Coronary artery (tissue), 2 donors: ENCODE measurements at regions not wholly inside any gene's neighbourhood (a gene's known extent, or its start where the extent isn't known, plus 50 kb on each side); places are given as distances from the start of the nearest gene placed in this dataset.

Experiments
- DNase-seq: peaks from one replicate; pipeline ENCODE4 v3.0.0-alpha.2; 2017; ENCODE audit warnings: low spot score
- H3K27ac ChIP-seq, 2 donors: fragments of 200-600 bp; sonication (generic); one replicate each; pipeline ENCODE4 v1.5.1; 2016 to 2019
- H3K4me3 ChIP-seq: fragments of 200-600 bp; sonication (generic); 2 replicates; pipeline ENCODE4 v1.5.1; 2016; ENCODE audit warnings: mild to moderate bottlenecking, moderate library complexity
- TF ChIP-seq, protein P1 (sequence below): fragments of 200-600 bp; sonication (generic); IDR thresholded peaks from one replicate; pipeline ENCODE4 v1.5.1; 2019; ENCODE audit warnings: antibody characterized with exemption

DNA sequence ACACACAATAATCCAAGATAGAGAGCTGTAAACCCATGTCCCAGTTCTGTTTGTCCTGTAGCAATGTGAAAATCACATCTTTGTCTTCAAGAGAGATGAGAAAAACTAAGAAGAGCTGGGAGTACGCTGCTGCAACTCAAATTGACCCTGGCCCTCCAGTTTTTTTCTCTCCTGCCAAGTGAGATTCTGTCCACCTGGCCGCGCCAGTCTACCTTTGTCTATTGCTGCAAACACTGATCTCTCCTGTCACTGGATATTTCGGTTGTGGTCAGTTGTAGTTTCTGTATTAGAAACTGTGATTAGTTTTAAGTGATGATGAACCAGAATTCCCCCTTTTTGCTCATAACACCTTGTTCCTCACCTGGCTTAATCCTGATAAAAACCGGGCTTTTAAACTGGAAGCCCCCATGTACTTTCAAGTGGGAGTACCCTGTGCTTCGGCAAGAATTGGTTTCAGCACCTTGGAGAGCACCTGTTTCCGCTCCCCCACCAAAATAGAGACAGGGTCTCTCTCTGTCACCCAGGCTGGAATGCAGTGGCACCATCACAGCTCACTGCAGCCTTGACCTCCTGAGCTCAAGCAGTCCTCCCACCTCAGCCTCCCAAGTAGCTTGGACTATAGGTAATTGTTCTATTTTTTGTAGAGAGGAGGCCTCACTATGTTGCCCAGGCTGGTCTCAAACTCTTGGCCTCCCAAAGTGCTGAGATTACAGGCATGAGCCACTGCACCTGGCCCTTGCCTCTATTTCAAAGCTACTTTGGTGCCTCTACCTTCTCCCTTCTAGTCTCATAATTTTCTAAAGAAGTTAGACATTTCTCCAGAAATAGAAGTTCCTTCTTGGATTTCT is 156.8 kb downstream of the PHETA1 start:
- no peak for DNase-seq
- TF ChIP-seq, protein P1, sequence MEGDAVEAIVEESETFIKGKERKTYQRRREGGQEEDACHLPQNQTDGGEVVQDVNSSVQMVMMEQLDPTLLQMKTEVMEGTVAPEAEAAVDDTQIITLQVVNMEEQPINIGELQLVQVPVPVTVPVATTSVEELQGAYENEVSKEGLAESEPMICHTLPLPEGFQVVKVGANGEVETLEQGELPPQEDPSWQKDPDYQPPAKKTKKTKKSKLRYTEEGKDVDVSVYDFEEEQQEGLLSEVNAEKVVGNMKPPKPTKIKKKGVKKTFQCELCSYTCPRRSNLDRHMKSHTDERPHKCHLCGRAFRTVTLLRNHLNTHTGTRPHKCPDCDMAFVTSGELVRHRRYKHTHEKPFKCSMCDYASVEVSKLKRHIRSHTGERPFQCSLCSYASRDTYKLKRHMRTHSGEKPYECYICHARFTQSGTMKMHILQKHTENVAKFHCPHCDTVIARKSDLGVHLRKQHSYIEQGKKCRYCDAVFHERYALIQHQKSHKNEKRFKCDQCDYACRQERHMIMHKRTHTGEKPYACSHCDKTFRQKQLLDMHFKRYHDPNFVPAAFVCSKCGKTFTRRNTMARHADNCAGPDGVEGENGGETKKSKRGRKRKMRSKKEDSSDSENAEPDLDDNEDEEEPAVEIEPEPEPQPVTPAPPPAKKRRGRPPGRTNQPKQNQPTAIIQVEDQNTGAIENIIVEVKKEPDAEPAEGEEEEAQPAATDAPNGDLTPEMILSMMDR: no peak
- H3K4me3 ChIP-seq: no peak overlapping the region
- no peak overlapping the region for H3K27ac ChIP-seq

DNA sequence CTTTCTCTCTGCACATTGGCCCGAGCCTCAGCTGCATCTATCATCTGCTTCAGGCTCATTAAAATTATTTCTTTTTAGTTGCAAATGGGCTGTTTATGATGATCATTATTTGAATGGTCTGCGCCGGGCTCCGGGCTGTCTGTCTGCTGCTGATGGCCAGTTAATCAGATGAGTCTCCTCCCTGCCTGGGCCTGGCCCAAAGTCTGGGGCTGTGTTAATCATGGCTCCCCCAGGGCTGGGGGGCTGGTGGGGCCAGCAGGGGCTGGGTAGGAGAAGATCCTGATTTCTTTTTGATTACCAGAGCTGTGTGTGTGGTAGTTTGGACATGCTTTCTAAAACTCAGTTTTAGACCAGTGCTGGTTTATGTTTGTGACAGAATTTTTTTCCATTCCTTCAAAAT is 159.1 kb downstream of the PHETA1 start:
- no peak for DNase-seq
- H3K4me3 ChIP-seq: no peak overlapping the region
- no peak overlapping the region for H3K27ac ChIP-seq
- TF ChIP-seq, protein P1: no peak

DNA sequence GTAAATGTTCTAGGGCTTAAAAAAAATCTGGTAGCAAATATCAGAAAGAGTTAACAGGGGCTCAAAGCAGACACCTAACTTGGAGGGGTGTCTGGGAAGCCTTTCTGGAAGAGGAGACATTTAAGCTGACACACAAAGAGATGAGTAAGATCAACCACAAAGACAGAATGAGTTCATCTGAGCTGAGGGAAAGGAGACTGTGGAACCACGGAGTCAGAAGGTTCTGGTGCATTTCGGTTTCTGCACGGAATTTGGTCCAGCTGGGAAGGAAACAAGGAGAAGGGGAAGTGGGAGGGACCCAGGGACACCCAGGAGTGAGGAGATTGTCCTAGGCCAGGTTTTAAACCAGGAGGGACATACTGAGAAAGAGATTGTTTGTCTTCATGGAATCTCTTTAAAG is 161.1 kb downstream of the PHETA1 start:
- DNase-seq: no peak
- TF ChIP-seq, protein P1: no peak
- no peak overlapping the region for H3K27ac ChIP-seq
- no peak overlapping the region for H3K4me3 ChIP-seq

DNA sequence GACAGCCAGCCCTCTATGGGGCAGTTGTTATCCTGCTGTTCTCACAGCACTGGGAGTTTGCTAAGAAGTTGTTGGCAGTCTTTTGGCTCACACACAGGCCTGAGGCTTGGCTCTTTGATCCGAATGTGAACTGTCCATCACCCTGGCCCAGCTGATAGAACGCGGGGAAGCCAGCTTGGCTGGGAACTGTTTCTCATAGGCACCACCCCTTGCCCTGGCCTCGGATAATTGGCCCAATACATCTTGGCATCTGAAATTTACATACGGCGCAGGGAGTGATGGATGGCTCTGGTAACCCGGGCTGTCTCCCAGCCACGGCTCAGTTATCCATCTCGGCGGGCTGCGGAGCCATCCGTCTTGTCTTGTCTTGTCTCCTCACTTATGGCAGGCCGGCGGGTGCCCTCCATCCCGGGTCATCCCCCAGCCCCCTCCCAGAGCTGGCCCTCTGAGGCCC is 164.1 kb downstream of the PHETA1 start:
- Histone ChIP-seq H3K4me3 (no peak overlapping the region), H3K27ac (no peak overlapping the region)
- TF ChIP-seq, protein P1: no peak
- DNase-seq: no peak

DNA sequence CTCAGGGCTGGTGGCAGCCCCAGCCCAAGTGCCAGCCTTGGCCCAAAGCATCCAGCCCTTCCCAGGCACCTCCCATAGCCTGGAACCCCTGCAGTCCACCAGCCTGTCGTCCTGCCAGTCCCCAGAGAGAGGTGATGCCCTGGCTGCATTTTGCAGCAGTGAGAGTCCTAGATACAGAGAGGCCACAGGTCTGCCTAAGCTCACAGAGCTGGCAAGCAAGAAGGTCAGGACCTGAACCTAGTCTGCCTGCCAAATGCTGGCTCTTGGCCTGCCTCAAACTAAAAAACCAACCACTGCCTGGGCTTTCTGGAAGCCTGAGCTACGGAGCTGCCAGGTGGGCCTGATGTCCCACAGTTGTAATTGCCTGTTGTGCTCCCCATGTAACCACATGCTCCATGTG is 164.9 kb downstream of the PHETA1 start:
- TF ChIP-seq, protein P1: no peak
- no peak for DNase-seq
- no peak overlapping the region for H3K27ac ChIP-seq
- H3K4me3 ChIP-seq: no peak overlapping the region

DNA sequence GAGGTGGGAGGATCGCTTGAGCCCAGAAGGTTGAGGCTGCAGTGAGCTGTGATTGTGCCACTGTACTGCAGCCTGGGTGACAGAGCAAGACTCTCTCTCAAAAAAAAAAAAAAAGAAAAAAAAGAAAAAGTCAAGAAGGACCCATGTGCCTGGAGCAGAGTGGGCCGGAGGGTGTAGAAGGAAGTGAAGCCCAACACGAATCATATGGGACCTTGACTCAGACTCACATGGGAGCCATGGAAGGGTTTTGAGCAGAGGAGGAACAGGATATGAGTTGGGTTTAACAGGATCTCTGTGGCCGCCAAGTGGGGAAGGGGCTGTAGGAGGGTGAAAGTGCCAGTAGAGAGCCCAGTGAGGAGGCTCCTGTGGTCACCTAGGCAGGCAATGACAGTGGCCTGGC is 165.4 kb downstream of the PHETA1 start:
- DNase-seq: no peak
- Histone ChIP-seq H3K27ac (no peak overlapping the region), H3K4me3 (no peak overlapping the region)
- TF ChIP-seq, protein P1: no peak
